GM12872 (cell line): ENCODE measurements at regions not wholly inside any gene's neighbourhood (a gene's known extent, or its start where the extent isn't known, plus 50 kb on each side); places are given as distances from the start of the nearest gene placed in this dataset.

Source experiments
- TF ChIP-seq, protein P1 (sequence below): IDR thresholded peaks from 3 replicates; pipeline ENCODE4 v1.5.1; 2011; ENCODE audit warnings: low read depth, mild to moderate bottlenecking, low read length, moderate library complexity; ENCODE audit not compliant: insufficient read depth

DNA sequence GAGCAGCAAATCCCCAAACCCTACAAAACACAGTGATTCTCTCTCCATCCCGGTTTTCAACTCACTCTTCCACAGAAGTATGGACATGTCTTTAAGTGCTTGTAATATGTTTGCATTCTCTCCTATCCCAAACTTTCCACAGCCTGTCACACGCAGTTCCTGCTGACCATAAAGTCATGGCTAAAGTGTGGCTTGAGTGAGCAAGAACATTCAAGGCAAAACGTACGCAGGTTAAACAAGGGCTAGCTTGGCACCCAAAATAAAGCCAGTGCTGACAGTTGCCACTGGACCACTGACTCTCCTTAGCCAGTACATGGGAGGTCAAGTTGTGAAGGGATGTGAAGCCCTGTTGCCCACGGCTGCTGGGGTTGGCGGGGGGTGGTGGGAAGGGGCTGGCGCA lies 211.1 kb upstream of the IRX1 start:
- TF ChIP-seq, protein P1, sequence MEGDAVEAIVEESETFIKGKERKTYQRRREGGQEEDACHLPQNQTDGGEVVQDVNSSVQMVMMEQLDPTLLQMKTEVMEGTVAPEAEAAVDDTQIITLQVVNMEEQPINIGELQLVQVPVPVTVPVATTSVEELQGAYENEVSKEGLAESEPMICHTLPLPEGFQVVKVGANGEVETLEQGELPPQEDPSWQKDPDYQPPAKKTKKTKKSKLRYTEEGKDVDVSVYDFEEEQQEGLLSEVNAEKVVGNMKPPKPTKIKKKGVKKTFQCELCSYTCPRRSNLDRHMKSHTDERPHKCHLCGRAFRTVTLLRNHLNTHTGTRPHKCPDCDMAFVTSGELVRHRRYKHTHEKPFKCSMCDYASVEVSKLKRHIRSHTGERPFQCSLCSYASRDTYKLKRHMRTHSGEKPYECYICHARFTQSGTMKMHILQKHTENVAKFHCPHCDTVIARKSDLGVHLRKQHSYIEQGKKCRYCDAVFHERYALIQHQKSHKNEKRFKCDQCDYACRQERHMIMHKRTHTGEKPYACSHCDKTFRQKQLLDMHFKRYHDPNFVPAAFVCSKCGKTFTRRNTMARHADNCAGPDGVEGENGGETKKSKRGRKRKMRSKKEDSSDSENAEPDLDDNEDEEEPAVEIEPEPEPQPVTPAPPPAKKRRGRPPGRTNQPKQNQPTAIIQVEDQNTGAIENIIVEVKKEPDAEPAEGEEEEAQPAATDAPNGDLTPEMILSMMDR: no peak

DNA sequence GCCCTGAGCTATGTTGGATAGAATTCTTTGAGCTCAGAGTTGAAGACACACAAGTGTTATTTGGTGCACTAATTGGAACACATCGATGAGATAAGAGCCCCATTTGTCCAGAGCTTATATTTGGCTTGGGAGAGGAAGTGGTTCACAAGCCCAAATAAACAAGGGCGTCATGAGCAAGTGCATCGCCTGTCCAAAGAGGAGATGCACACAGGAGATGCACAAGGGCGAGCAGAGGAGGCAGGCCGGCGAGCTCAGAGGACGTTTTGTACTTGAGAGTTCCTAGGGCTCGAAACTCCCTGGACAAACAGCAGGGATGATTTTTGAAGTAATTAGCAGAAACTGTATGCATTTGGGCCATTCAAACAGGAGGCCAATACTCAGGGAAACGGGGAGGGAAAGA lies 212.8 kb upstream of the IRX1 start:
- TF ChIP-seq, protein P1: no peak

DNA sequence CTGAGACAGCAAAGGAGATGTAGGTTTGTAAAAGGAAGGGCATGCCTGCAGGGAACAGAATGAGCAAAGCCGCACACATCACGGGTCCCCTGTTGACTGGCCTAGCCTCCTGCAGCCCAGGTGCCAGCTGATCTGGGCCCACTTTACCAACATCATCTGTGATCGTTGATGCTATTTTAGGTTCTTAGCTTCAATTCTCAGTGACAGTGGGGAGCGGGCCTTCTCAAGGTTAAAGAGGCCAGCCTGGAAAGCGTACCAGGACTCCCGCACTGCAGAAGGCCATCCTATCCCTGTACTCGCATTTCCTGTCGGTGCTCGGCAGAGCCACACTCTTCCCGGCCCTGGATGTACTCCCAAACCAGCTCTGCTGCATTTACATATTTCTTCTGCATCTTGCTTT lies 213.5 kb upstream of the IRX1 start:
- TF ChIP-seq, protein P1: no peak

DNA sequence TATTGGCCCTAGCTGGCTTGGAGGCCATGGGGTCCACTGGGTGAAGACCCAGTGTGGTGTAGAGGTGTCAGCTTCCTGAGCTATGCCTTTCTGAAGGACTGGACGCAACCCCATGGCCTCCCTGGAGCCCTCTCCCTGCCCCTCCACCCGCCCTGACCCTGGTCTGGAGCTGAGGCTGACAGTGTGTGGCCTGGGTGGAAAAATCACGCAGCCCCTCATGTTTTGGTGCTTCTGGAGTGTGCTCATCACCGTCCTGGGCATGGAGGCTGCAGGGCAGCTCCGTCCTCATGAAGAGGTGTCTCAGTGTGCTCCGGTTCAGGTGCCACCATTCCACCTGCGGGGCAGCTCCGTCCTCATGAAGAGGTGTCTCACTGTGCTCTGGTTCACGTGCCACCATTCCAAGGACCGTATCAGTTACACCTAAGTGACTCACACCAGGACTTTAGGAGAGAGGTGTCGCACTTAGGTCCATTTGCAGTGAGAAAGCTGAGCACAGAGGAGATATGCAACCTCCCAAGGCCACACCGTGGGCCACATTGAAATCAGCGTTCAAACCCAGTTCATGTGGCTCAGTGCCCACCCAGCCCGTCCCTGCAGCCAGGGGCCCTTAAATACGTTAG lies 214.3 kb upstream of the IRX1 start:
- TF ChIP-seq, protein P1: no peak

DNA sequence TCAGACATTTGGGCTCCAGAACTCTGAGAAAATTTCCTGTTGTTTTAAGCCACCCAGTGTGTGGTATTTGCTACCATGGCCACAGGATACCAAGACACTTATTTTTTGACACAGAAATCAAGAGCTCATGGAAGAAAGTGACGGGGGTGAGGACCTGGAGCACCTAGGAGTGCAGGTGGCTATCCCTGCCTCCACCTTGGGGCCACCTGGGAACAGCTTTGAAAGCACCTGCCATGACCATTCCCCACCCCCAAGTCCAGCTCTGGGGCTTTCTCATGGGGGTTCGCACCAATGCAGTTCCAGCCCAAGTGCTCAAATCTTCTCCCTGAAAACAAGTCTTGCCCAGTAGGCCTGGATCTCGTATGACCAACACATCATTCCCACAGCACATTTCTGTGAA lies 214.9 kb upstream of the IRX1 start:
- TF ChIP-seq, protein P1: no peak

DNA sequence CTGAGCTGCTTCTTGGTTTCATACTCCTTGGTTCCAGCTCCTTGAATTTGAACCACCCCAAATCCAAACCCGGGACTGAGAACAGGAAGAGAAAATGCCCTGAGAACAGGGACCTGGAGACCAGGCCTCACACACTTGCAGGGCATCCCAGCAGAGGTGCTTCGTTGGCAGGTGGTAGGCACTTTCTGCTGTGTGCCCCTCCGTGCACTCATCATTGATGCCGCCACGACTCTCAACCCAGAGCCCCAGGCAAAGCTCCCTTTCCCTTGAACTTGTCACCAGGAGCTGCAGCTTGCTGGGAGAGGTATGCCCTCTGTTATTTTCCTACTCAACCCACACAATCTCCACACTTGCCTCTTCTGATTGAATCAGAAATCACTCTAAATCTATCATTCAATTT lies 217.8 kb upstream of the IRX1 start:
- TF ChIP-seq, protein P1: no peak

DNA sequence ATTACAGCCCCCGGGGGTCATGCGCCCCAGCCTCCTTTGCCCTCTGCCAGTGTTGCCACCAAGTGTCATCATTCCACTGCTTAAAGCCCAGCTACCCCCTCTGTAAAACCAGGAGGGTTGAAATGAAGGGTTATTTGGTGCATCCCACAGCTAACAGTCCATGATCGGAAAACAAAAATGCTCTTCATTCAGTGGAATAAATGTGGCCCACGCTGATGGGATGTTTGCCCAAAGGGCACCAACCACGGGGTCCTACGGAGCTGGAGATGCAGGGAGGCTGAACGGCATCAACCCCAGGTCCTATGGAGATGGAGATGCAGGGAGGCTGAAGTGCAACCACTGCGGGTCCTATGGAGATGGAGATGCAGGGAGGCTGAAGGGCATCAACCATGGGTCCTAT lies 218.5 kb upstream of the IRX1 start:
- TF ChIP-seq, protein P1: no peak
